HG02943 (cell line): ENCODE measurements at regions not wholly inside any gene's neighbourhood (a gene's known extent, or its start where the extent isn't known, plus 50 kb on each side); places are given as distances from the start of the nearest gene placed in this dataset.

Experiments
- ATAC-seq: cut with Tn5 transposase; IDR thresholded peaks from one replicate; pipeline ENCODE4 v1.9.1; 2021; ENCODE audit warnings: mild to moderate bottlenecking, low read depth, moderate library complexity; ENCODE audit not compliant: unreplicated experiment

- ATAC-seq: no peak
Observed at GRCh38 chr4:89379511-89380044, 72.0 kb upstream of the GPRIN3 start.

GRCh38 chr4:89373394-89373793 lies 65.8 kb upstream of the GPRIN3 start:
- no peak for ATAC-seq

GRCh38 chr4:89371614-89372013 lies 64.0 kb upstream of the GPRIN3 start:
- ATAC-seq: no peak

- ATAC-seq: no peak
Observed at GRCh38 chr4:89369581-89369980, 62.0 kb upstream of the GPRIN3 start.

GRCh38 chr4:89368861-89369260 lies 61.3 kb upstream of the GPRIN3 start:
- no peak for ATAC-seq

GRCh38 chr4:89365776-89366175 lies 58.2 kb upstream of the GPRIN3 start:
- no peak for ATAC-seq

- no peak for ATAC-seq
Observed at GRCh38 chr4:89365375-89365774, 57.8 kb upstream of the GPRIN3 start.

- ATAC-seq: no peak
Observed at GRCh38 chr4:89364541-89364940, 56.9 kb upstream of the GPRIN3 start.

- ATAC-seq: no peak
Observed at GRCh38 chr4:89363786-89364185, 56.2 kb upstream of the GPRIN3 start.

- ATAC-seq: no peak
Observed at GRCh38 chr4:89358935-89359638, 51.5 kb upstream of the GPRIN3 start.

GRCh38 chr4:89357787-89358186 lies 50.2 kb upstream of the GPRIN3 start:
- no peak for ATAC-seq
